ENCODE measurements at regions not wholly inside any gene's neighbourhood (a gene's known extent, or its start where the extent isn't known, plus 50 kb on each side); places are given as distances from the start of the nearest gene placed in this dataset.

- Histone ChIP-seq H3K27ac (no peak overlapping the region), H3K4me1 (no peaks in the 10 kb centered on the region), H3K9me3 (no peaks in the 10 kb centered on the region), H3K27me3 (no peaks in the 10 kb centered on the region), H3K36me3 (no peaks in the 10 kb centered on the region), H3K4me3 (no peak overlapping the region)
- DNase-seq = no peak
- no peak for TF ChIP-seq POLR2A (IDR thresholded peaks at IDR 0.05)
- TF ChIP-seq CTCF (IDR thresholded peaks at IDR 0.05) = no peak
Observed at GRCh38 chr3:34405159-34405558, 606.7 kb downstream of the PDCD6IP start.

GRCh38 chr3:34407281-34407680 lies 608.9 kb downstream of the PDCD6IP start:
- H3K27ac ChIP-seq = no peak overlapping the region
- no peak for DNase-seq
- H3K4me3 ChIP-seq = no peak overlapping the region
- no peaks in the 10 kb centered on the region for H3K36me3 ChIP-seq
- no peak for TF ChIP-seq POLR2A (IDR thresholded peaks at IDR 0.05)
- TF ChIP-seq CTCF (IDR thresholded peaks at IDR 0.05) = no peak
- no peaks in the 10 kb centered on the region for H3K27me3 ChIP-seq
- H3K4me1 ChIP-seq = no peaks in the 10 kb centered on the region
- no peaks in the 10 kb centered on the region for H3K9me3 ChIP-seq

GRCh38 chr3:34408088-34408487 lies 609.7 kb downstream of the PDCD6IP start:
- no peaks in the 10 kb centered on the region for H3K27me3 ChIP-seq
- no peak for DNase-seq
- TF ChIP-seq CTCF (IDR thresholded peaks at IDR 0.05) (no peak), POLR2A (IDR thresholded peaks at IDR 0.05) (no peak)
- H3K4me3 ChIP-seq = no peak overlapping the region
- H3K4me1 ChIP-seq = no peaks in the 10 kb centered on the region
- no peaks in the 10 kb centered on the region for H3K9me3 ChIP-seq
- no peak overlapping the region for H3K27ac ChIP-seq
- H3K36me3 ChIP-seq = no peaks in the 10 kb centered on the region

- Histone ChIP-seq H3K27me3 (no peaks in the 10 kb centered on the region), H3K9me3 (no peaks in the 10 kb centered on the region), H3K36me3 (no peaks in the 10 kb centered on the region), H3K27ac (no peak overlapping the region), H3K4me1 (no peaks in the 10 kb centered on the region), H3K4me3 (no peak overlapping the region)
- no peak for DNase-seq
- TF ChIP-seq CTCF (IDR thresholded peaks at IDR 0.05) = no peak
- no peak for TF ChIP-seq POLR2A (IDR thresholded peaks at IDR 0.05)
Observed at GRCh38 chr3:34411596-34411995, 613.2 kb downstream of the PDCD6IP start.

- Histone ChIP-seq H3K27ac (no peak overlapping the region), H3K36me3 (no peaks in the 10 kb centered on the region), H3K27me3 (no peaks in the 10 kb centered on the region), H3K9me3 (no peaks in the 10 kb centered on the region), H3K4me3 (no peak overlapping the region), H3K4me1 (no peaks in the 10 kb centered on the region)
- TF ChIP-seq POLR2A (IDR thresholded peaks at IDR 0.05) (no peak), CTCF (IDR thresholded peaks at IDR 0.05) (no peak)
- DNase-seq = no peak
Observed at GRCh38 chr3:34419801-34420200, 621.4 kb downstream of the PDCD6IP start.

- Histone ChIP-seq H3K27ac (no peak overlapping the region), H3K4me1 (no peaks in the 10 kb centered on the region), H3K27me3 (no peaks in the 10 kb centered on the region), H3K9me3 (no peaks in the 10 kb centered on the region), H3K4me3 (no peak overlapping the region), H3K36me3 (no peaks in the 10 kb centered on the region)
- TF ChIP-seq CTCF (IDR thresholded peaks at IDR 0.05) = no peak
- no peak for TF ChIP-seq POLR2A (IDR thresholded peaks at IDR 0.05)
- no peak for DNase-seq
Observed at GRCh38 chr3:34421762-34422161, 623.3 kb downstream of the PDCD6IP start.

Data from Peyer's patch (tissue), 4 donors.